Colonic mucosa (tissue), 4 donors: ENCODE measurements at regions not wholly inside any gene's neighbourhood (a gene's known extent, or its start where the extent isn't known, plus 50 kb on each side); places are given as distances from the start of the nearest gene placed in this dataset.

ENCODE experiments used
- DNase-seq: peaks from one replicate; pipeline ENCODE4 v3.0.0-alpha.2; 2020
- H3K27ac ChIP-seq: fragments of 200-600 bp; one replicate; pipeline ENCODE4 v1.8.0; 2021
- H3K27me3 ChIP-seq: fragments of 200-600 bp; one replicate; pipeline ENCODE4 v1.8.0; 2021
- H3K36me3 ChIP-seq: fragments of 200-600 bp; one replicate; pipeline ENCODE4 v1.8.0; 2021
- H3K4me1 ChIP-seq: fragments of 200-600 bp; one replicate; pipeline ENCODE4 v1.8.0; 2021; ENCODE audit warnings: mild to moderate bottlenecking
- H3K4me3 ChIP-seq: fragments of 200-600 bp; one replicate; pipeline ENCODE4 v1.8.0; 2021
- H3K9ac ChIP-seq, 2 donors: one replicate each; pipeline ENCODE4 v1.7.0; 2013; ENCODE audit warnings: control low read depth in 2 of 2, low read depth in 2 of 2, low read length in 2 of 2
- H3K9me3 ChIP-seq: fragments of 200-600 bp; one replicate; pipeline ENCODE4 v1.8.0; 2021
- intact Hi-C: fragments of 100-400 bp; cut with DNase I; formaldehyde crosslinking; loops from one replicate; pipeline ENCODE4 v1.14.1; 2022
- TF ChIP-seq, protein P1 (sequence below): fragments of 200-600 bp; IDR thresholded peaks from one replicate; pipeline ENCODE4 v1.8.0; 2022; ENCODE audit warnings: antibody characterized with exemption, mild to moderate bottlenecking
- donor health status: healthy.
- donor health status: DM: no; HTN: no; CAD: no.
- donor health status: DM: no; HTN: no; CAD: no.

GRCh38 chr6:21995318-21995717, 301.5 kb downstream of the PRL start:
- TF ChIP-seq, protein P1, sequence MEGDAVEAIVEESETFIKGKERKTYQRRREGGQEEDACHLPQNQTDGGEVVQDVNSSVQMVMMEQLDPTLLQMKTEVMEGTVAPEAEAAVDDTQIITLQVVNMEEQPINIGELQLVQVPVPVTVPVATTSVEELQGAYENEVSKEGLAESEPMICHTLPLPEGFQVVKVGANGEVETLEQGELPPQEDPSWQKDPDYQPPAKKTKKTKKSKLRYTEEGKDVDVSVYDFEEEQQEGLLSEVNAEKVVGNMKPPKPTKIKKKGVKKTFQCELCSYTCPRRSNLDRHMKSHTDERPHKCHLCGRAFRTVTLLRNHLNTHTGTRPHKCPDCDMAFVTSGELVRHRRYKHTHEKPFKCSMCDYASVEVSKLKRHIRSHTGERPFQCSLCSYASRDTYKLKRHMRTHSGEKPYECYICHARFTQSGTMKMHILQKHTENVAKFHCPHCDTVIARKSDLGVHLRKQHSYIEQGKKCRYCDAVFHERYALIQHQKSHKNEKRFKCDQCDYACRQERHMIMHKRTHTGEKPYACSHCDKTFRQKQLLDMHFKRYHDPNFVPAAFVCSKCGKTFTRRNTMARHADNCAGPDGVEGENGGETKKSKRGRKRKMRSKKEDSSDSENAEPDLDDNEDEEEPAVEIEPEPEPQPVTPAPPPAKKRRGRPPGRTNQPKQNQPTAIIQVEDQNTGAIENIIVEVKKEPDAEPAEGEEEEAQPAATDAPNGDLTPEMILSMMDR: no peak
- Histone ChIP-seq H3K36me3 (no peaks in the 10 kb centered on the region), H3K4me1 (no peaks in the 10 kb centered on the region), H3K9me3 (no peaks in the 10 kb centered on the region), H3K27ac (no peak overlapping the region), H3K9ac (no peak overlapping the region), H3K4me3 (no peak overlapping the region), H3K27me3 (no peaks in the 10 kb centered on the region)
- DNase-seq: no peak
- intact Hi-C loops: no loop called here

- H3K4me1 ChIP-seq: no peaks in the 10 kb centered on the region
- no peak overlapping the region for H3K27ac ChIP-seq
- TF ChIP-seq, protein P1: no peak
- H3K9ac ChIP-seq: no peak overlapping the region
- no peaks in the 10 kb centered on the region for H3K27me3 ChIP-seq
- intact Hi-C loops: no loop called here
- no peaks in the 10 kb centered on the region for H3K9me3 ChIP-seq
- no peak for DNase-seq
- H3K4me3 ChIP-seq: no peak overlapping the region
- no peaks in the 10 kb centered on the region for H3K36me3 ChIP-seq
Measured at GRCh38 chr6:21996425-21997118, 300.3 kb downstream of the PRL start.

DNA sequence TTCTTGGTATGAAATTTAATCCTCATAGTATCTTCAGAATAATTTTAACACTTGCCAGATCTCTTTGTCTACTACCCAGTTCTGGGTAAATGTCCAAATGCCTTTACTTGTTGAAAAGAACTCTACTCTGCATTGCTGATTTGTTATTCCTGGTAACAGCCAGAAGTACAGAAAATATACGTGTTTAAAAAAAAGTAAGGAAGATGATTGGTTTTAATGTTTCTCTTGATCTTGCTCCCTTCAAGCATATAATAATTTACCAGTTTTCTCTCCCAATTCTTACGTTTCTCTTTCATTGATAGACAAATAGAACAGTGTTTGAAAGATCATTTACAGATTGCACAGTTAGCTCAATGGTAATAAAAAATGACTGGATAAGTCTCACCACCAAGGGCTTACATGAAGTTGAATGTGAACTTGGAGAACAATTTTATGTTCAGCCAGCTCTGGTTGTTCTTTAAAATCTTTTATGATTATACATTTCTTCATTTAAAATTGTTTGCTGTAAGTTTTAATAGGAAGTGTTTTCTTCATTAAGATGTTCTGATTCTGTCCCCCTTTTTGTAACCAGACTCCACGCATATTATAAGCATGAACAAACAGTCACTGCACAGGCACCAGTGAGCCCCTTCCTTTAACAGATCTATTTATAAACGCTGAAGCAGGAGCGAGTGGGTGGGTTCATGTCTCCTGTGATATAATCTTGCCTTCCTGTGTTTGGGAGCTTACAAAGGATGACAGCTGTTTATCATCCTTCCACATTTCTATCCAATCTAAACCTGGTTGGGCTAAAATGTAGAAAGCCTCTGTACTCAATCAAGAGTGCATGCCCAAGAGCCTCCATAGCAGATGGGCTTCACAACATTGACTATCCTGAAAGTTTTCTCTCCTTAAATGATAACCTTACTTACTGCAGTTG, 299.5 kb downstream of the PRL start:
- H3K4me3 ChIP-seq: no peak overlapping the region
- intact Hi-C loops: no loop called here
- no peak overlapping the region for H3K27ac ChIP-seq
- TF ChIP-seq, protein P1: no peak
- H3K36me3 ChIP-seq: no peaks in the 10 kb centered on the region
- H3K9me3 ChIP-seq: no peaks in the 10 kb centered on the region
- no peaks in the 10 kb centered on the region for H3K4me1 ChIP-seq
- H3K9ac ChIP-seq: no peak overlapping the region
- no peak for DNase-seq
- H3K27me3 ChIP-seq: no peaks in the 10 kb centered on the region

- intact Hi-C loops: no loop called here
- Histone ChIP-seq H3K9me3 (no peaks in the 10 kb centered on the region), H3K4me1 (no peaks in the 10 kb centered on the region), H3K9ac (no peak overlapping the region), H3K4me3 (no peak overlapping the region), H3K27ac (no peak overlapping the region), H3K36me3 (no peaks in the 10 kb centered on the region), H3K27me3 (no peaks in the 10 kb centered on the region)
- no peak for DNase-seq
- TF ChIP-seq, protein P1: no peak
Measured at GRCh38 chr6:21998582-21998981, 298.3 kb downstream of the PRL start.

DNA sequence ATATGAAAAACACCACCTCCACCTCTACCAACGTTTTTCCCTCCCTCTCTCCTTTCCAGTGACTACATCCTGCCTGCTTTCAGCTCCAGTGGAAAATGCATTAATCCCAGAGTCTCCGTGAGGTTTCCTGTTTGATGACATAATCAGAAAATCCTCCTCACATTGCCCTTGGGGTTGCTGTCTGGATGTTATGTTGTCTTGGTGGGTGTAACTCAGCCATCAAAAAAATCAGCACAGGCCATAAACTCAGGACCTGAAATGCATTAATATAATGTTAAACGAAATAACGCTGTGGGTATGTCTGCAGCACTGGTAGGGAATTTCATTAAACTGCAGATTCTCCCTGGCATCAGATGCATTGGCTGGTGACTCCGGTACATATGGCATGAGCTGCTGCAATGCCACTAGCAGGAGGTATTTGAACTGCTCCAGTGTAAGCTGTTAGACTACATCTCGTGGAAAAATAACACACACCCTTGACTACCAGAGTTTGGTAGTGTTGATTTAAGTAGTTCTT, 297.8 kb downstream of the PRL start:
- DNase-seq: no peak
- no peaks in the 10 kb centered on the region for H3K4me1 ChIP-seq
- H3K36me3 ChIP-seq: no peaks in the 10 kb centered on the region
- intact Hi-C loops: no loop called here
- H3K4me3 ChIP-seq: no peak overlapping the region
- H3K27ac ChIP-seq: no peak overlapping the region
- H3K9me3 ChIP-seq: no peaks in the 10 kb centered on the region
- no peaks in the 10 kb centered on the region for H3K27me3 ChIP-seq
- no peak overlapping the region for H3K9ac ChIP-seq
- TF ChIP-seq, protein P1: no peak
